KMS-11 (cell line): ENCODE measurements at regions not wholly inside any gene's neighbourhood (a gene's known extent, or its start where the extent isn't known, plus 50 kb on each side); places are given as distances from the start of the nearest gene placed in this dataset.

Experiments
- H2AFZ ChIP-seq: fragments of 200-600 bp; sonication (generic); 2 replicates; pipeline ENCODE4 v1.6.1; 2016; ENCODE audit warnings: antibody characterized with exemption, mixed run types, low read depth
- H3K27ac ChIP-seq: fragments of 200-600 bp; sonication (generic); 2 replicates; pipeline ENCODE4 v1.6.1; 2016; ENCODE audit warnings: mild to moderate bottlenecking, mixed run types
- H3K27me3 ChIP-seq: fragments of 200-600 bp; sonication (generic); 2 replicates; pipeline ENCODE4 v1.6.1; 2017; ENCODE audit warnings: mild to moderate bottlenecking, low read depth, mixed run types, moderate library complexity; ENCODE audit not compliant: insufficient read depth
- H3K36me3 ChIP-seq: fragments of 200-600 bp; sonication (generic); 2 replicates; pipeline ENCODE4 v1.6.1; 2017; ENCODE audit warnings: mild to moderate bottlenecking, mixed run types; ENCODE audit not compliant: insufficient read depth
- H3K4me1 ChIP-seq: fragments of 200-600 bp; sonication (generic); 2 replicates; pipeline ENCODE4 v1.6.1; 2016; ENCODE audit warnings: mild to moderate bottlenecking, low read depth, mixed run types; ENCODE audit not compliant: poor library complexity, severe bottlenecking
- H3K4me2 ChIP-seq: fragments of 200-600 bp; sonication (generic); 2 replicates; pipeline ENCODE4 v1.7.0; 2016; ENCODE audit warnings: mild to moderate bottlenecking, mixed run types
- H3K4me3 ChIP-seq: fragments of 200-600 bp; sonication (generic); IDR thresholded peaks from 2 replicates; pipeline ENCODE4 v1.6.1; 2017; ENCODE audit warnings: low read depth, low read length, mixed read lengths; ENCODE audit not compliant: insufficient read depth
- H3K79me2 ChIP-seq: fragments of 200-600 bp; sonication (generic); 2 replicates; pipeline ENCODE4 v1.6.1; 2016; ENCODE audit warnings: low read depth, mixed run types; ENCODE audit not compliant: insufficient read depth
- H3K9ac ChIP-seq: fragments of 200-600 bp; sonication (generic); 2 replicates; pipeline ENCODE4 v1.6.1; 2016; ENCODE audit warnings: mild to moderate bottlenecking, mixed run types
- H4K20me1 ChIP-seq: fragments of 200-600 bp; sonication (generic); 2 replicates; pipeline ENCODE4 v1.6.1; 2016; ENCODE audit warnings: mild to moderate bottlenecking, mixed run types; ENCODE audit not compliant: insufficient read depth
- CTCF ChIP-seq: fragments of 200-600 bp; sonication (generic); conservative IDR thresholded peaks from 2 replicates; pipeline ENCODE4 v1.6.1; 2017; ENCODE audit warnings: low read depth, mild to moderate bottlenecking, antibody characterized with exemption, low read length, moderate library complexity, mixed read lengths

GRCh38 chr16:9262941-9263715 lies 171.7 kb downstream of the HAPSTR1 start:
- no peak for TF ChIP-seq CTCF
- no peaks in the 10 kb centered on the region for H4K20me1 ChIP-seq
- no peak overlapping the region for H2AFZ ChIP-seq
- H3K36me3 ChIP-seq: no peaks in the 10 kb centered on the region
- H3K79me2 ChIP-seq: no peaks in the 10 kb centered on the region
- no peaks in the 10 kb centered on the region for H3K4me1 ChIP-seq
- H3K4me3 ChIP-seq: no peak overlapping the region
- no peak overlapping the region for H3K9ac ChIP-seq
- no peak overlapping the region for H3K27ac ChIP-seq
- no peak overlapping the region for H3K4me2 ChIP-seq
- no peaks in the 10 kb centered on the region for H3K27me3 ChIP-seq

GRCh38 chr16:9264067-9264466 lies 172.6 kb downstream of the HAPSTR1 start:
- no peak for TF ChIP-seq CTCF
- no peak overlapping the region for H2AFZ ChIP-seq
- H4K20me1 ChIP-seq: no peaks in the 10 kb centered on the region
- no peak overlapping the region for H3K27ac ChIP-seq
- H3K36me3 ChIP-seq: no peaks in the 10 kb centered on the region
- no peak overlapping the region for H3K9ac ChIP-seq
- H3K4me3 ChIP-seq: no peak overlapping the region
- H3K27me3 ChIP-seq: no peaks in the 10 kb centered on the region
- H3K4me1 ChIP-seq: no peaks in the 10 kb centered on the region
- H3K4me2 ChIP-seq: no peak overlapping the region
- no peaks in the 10 kb centered on the region for H3K79me2 ChIP-seq

DNA sequence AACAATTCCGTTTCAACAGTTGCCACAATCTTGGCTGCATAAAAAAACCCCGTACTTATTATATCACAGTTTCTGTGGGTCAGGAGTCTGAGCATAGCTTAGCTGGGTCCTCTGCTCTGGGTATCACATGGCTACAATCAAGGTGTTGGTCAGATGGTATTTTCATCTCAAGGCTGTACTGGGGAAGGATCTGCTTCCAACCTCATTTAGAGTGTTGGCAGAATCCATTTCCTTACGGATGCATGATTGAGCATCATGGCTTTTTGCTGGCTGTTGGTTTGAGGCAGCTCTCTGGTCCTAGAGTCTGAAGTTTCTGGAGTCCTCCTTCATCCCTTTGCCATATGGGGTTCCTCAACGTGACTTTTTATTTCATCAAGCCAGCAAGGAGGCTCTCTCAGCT lies 177.0 kb downstream of the HAPSTR1 start:
- Histone ChIP-seq H3K79me2 (no peaks in the 10 kb centered on the region), H3K27ac (no peak overlapping the region), H3K9ac (no peak overlapping the region), H2AFZ (no peak overlapping the region), H3K4me3 (no peak overlapping the region), H3K4me2 (no peak overlapping the region), H3K27me3 (no peaks in the 10 kb centered on the region), H4K20me1 (no peaks in the 10 kb centered on the region), H3K4me1 (no peaks in the 10 kb centered on the region), H3K36me3 (no peaks in the 10 kb centered on the region)
- TF ChIP-seq CTCF: no peak

DNA sequence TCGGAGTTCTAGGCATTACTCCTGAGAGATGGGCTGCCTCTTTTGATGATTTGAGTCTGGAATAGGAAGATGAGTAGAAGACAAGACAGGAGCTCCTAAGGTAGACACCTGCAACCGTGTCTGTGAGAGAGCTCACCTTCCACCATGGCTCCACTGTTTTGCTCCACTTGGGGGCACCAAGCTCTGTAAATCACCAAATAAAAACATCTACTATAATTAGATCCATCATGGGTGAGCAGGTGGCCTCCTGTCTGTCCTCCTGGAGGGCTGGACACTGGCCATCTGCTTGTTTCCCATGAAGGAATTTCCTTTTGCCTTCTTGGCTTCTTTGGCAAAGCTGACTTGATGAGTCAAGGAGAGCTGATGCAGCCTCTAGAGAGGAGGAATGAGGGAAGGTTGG lies 179.0 kb downstream of the HAPSTR1 start:
- no peaks in the 10 kb centered on the region for H3K4me1 ChIP-seq
- no peak overlapping the region for H3K4me3 ChIP-seq
- H3K36me3 ChIP-seq: no peaks in the 10 kb centered on the region
- no peak overlapping the region for H3K9ac ChIP-seq
- no peak overlapping the region for H3K27ac ChIP-seq
- no peaks in the 10 kb centered on the region for H3K27me3 ChIP-seq
- H4K20me1 ChIP-seq: no peaks in the 10 kb centered on the region
- TF ChIP-seq CTCF: no peak
- H3K4me2 ChIP-seq: no peak overlapping the region
- H3K79me2 ChIP-seq: no peaks in the 10 kb centered on the region
- H2AFZ ChIP-seq: no peak overlapping the region
